ENCODE measurements at regions not wholly inside any gene's neighbourhood (a gene's known extent, or its start where the extent isn't known, plus 50 kb on each side); places are given as distances from the start of the nearest gene placed in this dataset.
"Not testable (repeated sequence)": the region's sequence is repeated elsewhere in the genome, so short reads cannot be mapped to it uniquely, and the experiment has no call there.

DNA sequence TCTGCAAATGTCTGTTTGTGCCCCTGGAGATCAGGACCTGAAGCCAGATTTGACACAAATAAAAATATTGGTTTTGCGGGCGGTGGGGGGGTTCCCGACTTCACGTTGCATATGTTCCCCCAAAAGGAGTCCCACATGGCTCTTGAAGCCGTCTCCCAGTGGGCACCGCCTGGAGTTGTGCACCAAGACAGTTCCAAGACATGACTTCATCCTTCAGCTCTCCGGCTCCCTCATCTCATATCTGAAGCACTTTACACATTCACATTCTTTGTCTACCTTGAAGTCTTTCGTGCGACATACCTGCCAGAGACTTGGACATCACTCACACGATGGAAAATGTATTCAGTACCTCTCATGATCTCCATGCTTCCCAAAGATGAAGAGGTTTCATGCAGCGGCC, 362.8 kb upstream of the FOXK1 start:
- Mint-ChIP-seq H3K9me3 (peaks cover 14% of the 10 kb centered on the region), H3K27ac (no peak overlapping the region), H3K4me1 (no peaks in the 10 kb centered on the region), H3K27me3 (no peaks in the 10 kb centered on the region), H3K36me3 (no peaks in the 10 kb centered on the region), H3K4me3 (no peak overlapping the region)
- ATAC-seq = no peak

GRCh38 chr7:4325732-4326131, 356.4 kb upstream of the FOXK1 start:
- H3K27me3 Mint-ChIP-seq = no peaks in the 10 kb centered on the region
- no peak overlapping the region for H3K27ac Mint-ChIP-seq
- no peaks in the 10 kb centered on the region for H3K4me1 Mint-ChIP-seq
- peaks cover 7% of the 10 kb centered on the region for H3K9me3 Mint-ChIP-seq
- H3K36me3 Mint-ChIP-seq = no peaks in the 10 kb centered on the region
- no peak for ATAC-seq
- no peak overlapping the region for H3K4me3 Mint-ChIP-seq

DNA sequence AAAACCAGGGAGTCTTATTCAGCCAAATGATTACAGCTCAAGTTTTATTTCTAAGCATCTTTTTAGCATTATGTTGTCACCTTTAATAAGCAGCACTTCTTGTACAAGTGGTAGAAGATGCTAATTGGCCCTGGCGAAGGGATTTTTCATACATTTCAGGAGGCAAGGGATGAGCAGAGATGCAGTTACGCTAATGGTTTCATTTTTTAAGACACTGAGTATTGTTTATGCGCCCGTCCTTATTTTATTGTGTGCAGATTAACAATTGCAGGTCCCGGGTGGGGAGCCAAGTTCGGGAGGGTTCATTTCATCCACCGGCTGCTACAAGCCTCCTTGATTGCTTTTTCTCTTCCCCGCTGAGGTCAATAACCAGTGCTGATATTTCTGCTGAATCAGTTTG, 350.4 kb upstream of the FOXK1 start:
- H3K9me3 Mint-ChIP-seq = no peaks in the 10 kb centered on the region
- no peak for ATAC-seq
- H3K27me3 Mint-ChIP-seq = no peaks in the 10 kb centered on the region
- H3K4me3 Mint-ChIP-seq = no peak overlapping the region
- H3K36me3 Mint-ChIP-seq = no peaks in the 10 kb centered on the region
- no peak overlapping the region for H3K27ac Mint-ChIP-seq
- H3K4me1 Mint-ChIP-seq = no peaks in the 10 kb centered on the region

GRCh38 chr7:4338556-4338955, 343.5 kb upstream of the FOXK1 start:
- H3K27me3 Mint-ChIP-seq = no peaks in the 10 kb centered on the region
- no peak overlapping the region for H3K4me3 Mint-ChIP-seq
- peaks cover 4% of the 10 kb centered on the region for H3K36me3 Mint-ChIP-seq
- no peak overlapping the region for H3K27ac Mint-ChIP-seq
- ATAC-seq = no peak
- no peaks in the 10 kb centered on the region for H3K4me1 Mint-ChIP-seq
- peaks cover 10% of the 10 kb centered on the region for H3K9me3 Mint-ChIP-seq

DNA sequence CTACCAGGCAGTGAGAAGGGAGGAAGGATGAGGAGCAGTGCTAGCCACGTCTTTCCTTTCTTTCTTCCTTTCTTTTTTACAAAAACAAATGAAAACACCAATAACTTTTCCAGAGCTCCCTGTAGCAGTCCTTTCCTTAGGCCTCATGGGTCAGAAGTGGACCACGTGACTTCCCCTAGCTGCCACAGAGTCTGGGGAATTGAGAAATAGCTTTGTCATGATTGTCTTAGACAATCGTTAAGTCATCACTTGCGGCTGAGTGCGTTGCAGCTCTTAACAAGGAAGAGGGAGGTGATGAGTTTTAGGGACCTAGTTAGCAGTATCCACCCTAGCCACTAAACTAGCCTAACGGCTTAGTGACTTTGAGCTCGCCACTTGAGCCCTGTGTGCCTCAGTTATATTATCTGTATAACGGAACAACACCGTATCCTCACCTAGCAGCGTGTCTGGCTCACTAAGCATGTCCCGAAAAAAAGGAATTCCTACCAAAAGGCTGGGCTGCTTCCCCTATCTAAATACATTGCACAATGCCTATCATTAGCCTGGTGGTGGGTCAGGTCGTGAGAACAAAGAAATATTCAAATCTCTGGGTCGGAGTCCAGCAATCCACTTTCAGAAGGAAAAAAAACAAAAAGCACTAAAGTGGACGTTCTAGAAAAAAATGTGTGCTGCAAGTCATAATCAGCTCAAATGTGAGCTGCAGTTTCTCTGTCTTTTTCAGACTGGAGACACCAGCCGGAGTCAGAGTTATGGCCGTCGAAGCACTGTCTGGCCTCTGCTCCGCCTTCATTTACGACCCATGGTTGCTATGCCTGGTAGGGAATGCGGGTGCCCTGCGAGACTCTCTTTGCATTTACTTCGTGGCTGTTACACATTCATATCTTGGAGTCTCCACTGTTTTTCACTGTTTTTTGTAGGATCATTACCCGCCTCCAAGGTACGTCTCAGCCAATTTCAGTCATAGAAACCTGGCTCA, 338.5 kb upstream of the FOXK1 start:
- no peak overlapping the region for H3K27ac Mint-ChIP-seq
- no peak overlapping the region for H3K4me3 Mint-ChIP-seq
- H3K4me1 Mint-ChIP-seq = no peaks in the 10 kb centered on the region
- ATAC-seq = no peak
- peaks cover 18% of the 10 kb centered on the region for H3K9me3 Mint-ChIP-seq
- peaks cover 4% of the 10 kb centered on the region for H3K36me3 Mint-ChIP-seq
- no peaks in the 10 kb centered on the region for H3K27me3 Mint-ChIP-seq

DNA sequence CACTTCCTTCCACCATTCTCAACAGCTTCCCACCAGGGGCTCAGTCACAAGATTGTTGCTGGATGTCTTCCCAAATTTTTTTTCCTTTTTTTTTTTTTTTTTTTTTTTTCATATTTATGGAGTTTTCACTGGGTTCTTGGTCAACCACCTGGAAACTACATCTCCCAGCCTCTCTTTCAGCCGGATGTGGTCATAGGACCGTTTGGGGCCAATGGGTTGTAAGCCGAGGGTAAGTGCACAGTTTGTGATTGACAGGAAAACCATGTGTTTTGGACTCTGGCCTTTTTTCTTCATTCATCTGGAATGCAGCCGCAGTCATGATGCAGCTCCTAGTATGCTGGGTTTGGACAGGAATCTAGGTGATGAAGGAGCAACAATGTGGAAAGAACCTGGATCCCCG, 337.1 kb upstream of the FOXK1 start:
- no peaks in the 10 kb centered on the region for H3K4me1 Mint-ChIP-seq
- ATAC-seq = no peak
- H3K4me3 Mint-ChIP-seq = no peak overlapping the region
- H3K36me3 Mint-ChIP-seq = peaks cover 4% of the 10 kb centered on the region
- H3K9me3 Mint-ChIP-seq = peaks cover 14% of the 10 kb centered on the region
- H3K27ac Mint-ChIP-seq = no peak overlapping the region
- H3K27me3 Mint-ChIP-seq = no peaks in the 10 kb centered on the region

DNA sequence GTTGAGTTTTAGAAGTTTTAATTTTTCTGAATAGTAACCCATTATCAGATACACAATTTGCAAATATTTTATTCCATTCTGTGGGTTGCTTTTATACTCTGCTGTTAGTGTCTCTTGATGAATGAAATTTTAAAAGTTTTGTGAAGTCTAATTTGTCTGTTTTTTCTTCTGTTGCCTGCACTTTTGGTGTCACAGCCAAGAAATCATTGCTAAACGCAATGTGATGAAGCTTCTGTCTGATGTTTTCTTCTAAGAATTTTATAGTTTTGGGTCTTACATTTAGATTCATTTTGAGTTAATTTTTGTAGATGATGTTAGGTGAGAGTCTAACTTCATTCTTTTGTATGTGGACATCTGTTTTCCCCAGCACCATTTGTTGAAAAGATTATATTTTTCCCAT, 330.0 kb upstream of the FOXK1 start:
- Mint-ChIP-seq H3K36me3 (no peaks in the 10 kb centered on the region), H3K27me3 (no peaks in the 10 kb centered on the region), H3K4me1 (no peaks in the 10 kb centered on the region), H3K27ac (no peak overlapping the region), H3K9me3 (peaks cover 15% of the 10 kb centered on the region), H3K4me3 (no peak overlapping the region)
- ATAC-seq = no peak

DNA sequence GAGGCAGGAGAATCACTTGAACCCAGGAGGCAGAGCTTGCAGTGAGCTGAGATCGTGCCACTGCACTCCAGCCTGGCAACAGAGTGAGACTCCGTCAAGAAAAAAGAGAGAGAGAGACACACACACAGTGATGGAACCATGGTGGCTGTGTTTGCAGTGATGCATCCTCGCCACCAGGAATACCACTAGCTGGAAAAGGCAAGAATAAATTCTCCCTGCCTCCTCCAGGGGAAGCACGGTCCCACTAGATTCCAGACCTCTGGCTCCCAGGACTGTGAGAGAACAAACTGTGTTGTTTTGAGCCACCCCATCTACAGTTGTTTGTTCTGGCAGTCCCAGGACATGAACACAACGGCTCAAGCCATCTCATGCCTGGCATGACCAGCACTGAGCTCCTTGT, 320.3 kb upstream of the FOXK1 start:
- Mint-ChIP-seq H3K27me3 (peaks cover 6% of the 10 kb centered on the region), H3K4me3 (no peak overlapping the region), H3K27ac (no peak overlapping the region), H3K4me1 (no peaks in the 10 kb centered on the region), H3K36me3 (no peaks in the 10 kb centered on the region), H3K9me3 (peaks cover 10% of the 10 kb centered on the region)
- no peak for ATAC-seq

- H3K27me3 Mint-ChIP-seq = peaks cover 5% of the 10 kb centered on the region
- ATAC-seq = no peak
- H3K4me3 Mint-ChIP-seq = no peak overlapping the region
- no peak overlapping the region for H3K27ac Mint-ChIP-seq
- peaks cover 9% of the 10 kb centered on the region for H3K9me3 Mint-ChIP-seq
- H3K36me3 Mint-ChIP-seq = no peaks in the 10 kb centered on the region
- no peaks in the 10 kb centered on the region for H3K4me1 Mint-ChIP-seq
These were observed 298.5 kb upstream of the FOXK1 start for GRCh38 chr7:4383584-4383983.

DNA sequence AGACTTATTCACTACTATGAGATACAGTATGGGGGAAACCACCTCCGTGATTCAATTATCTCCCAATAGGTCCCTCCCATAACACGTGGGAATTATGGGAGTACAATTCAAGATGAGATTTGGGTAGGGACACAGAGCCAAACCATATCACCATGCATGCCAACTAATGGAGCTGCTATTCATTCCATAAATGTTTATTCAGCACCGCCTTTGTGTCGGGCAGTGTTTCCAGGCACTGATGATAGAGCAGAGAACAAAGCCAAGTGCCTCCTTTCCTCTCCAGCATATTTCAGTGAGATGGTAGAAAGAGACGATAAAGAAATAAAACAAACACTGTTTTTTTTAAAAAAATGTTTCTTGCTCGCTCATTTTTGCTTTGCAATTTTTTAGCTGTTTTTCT, 295.9 kb upstream of the FOXK1 start:
- Mint-ChIP-seq H3K36me3 (peaks cover 4% of the 10 kb centered on the region), H3K9me3 (peaks cover 6% of the 10 kb centered on the region), H3K4me3 (no peak overlapping the region), H3K4me1 (no peaks in the 10 kb centered on the region), H3K27me3 (peaks cover 20% of the 10 kb centered on the region), H3K27ac (no peak overlapping the region)
- no peak for ATAC-seq

- not testable (repeated sequence) for H3K36me3 Mint-ChIP-seq, H3K4me1 Mint-ChIP-seq, H3K27ac Mint-ChIP-seq, H3K4me3 Mint-ChIP-seq, ATAC-seq
- Mint-ChIP-seq H3K9me3 (peaks cover 29% of the 10 kb centered on the region), H3K27me3 (peaks cover 31% of the 10 kb centered on the region)
These were observed 291.0 kb upstream of the FOXK1 start for GRCh38 chr7:4391103-4391502.

DNA sequence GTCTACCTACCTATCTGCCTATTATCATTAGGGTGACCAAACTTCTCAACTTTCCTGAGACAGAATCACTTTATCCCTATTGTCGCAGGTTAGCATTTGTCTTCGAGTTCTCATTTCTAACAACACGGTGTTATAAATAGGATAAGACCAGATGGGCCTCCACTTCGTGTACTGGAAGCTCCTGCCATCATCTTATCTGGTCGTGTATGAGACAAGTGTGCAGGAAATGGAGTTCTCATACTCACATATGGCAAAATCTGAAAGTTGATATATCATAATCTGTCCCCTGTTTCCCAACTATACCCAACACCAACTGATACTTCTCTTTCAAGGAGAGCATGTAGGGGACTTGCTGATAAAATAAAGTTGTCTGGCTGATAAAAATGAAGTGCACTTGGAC, 287.4 kb upstream of the FOXK1 start:
- Mint-ChIP-seq H3K4me1 (no peaks in the 10 kb centered on the region), H3K27me3 (peaks cover 18% of the 10 kb centered on the region)
- ATAC-seq = no peak

DNA sequence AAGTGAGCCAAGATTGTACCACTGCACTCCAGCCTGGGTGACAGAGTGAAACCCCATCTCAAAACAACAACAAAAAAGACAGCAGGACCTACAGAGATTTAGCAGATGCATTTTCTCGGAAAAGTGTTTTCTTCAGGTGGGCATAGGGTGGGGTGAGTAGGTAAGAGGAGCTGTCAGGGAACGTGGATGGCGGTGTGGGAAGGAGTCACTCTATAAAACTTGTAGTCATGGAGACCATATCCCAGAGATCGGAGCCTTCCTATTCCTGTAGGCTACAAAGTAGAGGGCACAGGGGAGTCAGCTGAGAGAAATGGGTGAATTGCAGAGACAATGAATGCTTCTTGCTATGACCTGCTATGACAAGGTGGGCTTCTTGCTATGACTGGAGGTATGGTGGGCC, 283.0 kb upstream of the FOXK1 start:
- Mint-ChIP-seq H3K27me3 (no peaks in the 10 kb centered on the region), H3K9me3 (peaks cover 29% of the 10 kb centered on the region), H3K4me3 (no peak overlapping the region), H3K27ac (no peak overlapping the region), H3K36me3 (no peaks in the 10 kb centered on the region), H3K4me1 (no peaks in the 10 kb centered on the region)
- no peak for ATAC-seq

More for the DNA sequence above, 287.4 kb upstream of the FOXK1 start:
- no peak overlapping the region for H3K27ac Mint-ChIP-seq
- peaks cover 8% of the 10 kb centered on the region for H3K36me3 Mint-ChIP-seq
- peaks cover 26% of the 10 kb centered on the region for H3K9me3 Mint-ChIP-seq
- H3K4me3 Mint-ChIP-seq = no peak overlapping the region

- H3K9me3 Mint-ChIP-seq = peaks cover 28% of the 10 kb centered on the region
- H3K27me3 Mint-ChIP-seq = no peaks in the 10 kb centered on the region
- ATAC-seq = no peak
- no peaks in the 10 kb centered on the region for H3K36me3 Mint-ChIP-seq
- H3K4me1 Mint-ChIP-seq = no peaks in the 10 kb centered on the region
- no peak overlapping the region for H3K27ac Mint-ChIP-seq
- no peak overlapping the region for H3K4me3 Mint-ChIP-seq
These were observed 282.5 kb upstream of the FOXK1 start for GRCh38 chr7:4399596-4399995.

DNA sequence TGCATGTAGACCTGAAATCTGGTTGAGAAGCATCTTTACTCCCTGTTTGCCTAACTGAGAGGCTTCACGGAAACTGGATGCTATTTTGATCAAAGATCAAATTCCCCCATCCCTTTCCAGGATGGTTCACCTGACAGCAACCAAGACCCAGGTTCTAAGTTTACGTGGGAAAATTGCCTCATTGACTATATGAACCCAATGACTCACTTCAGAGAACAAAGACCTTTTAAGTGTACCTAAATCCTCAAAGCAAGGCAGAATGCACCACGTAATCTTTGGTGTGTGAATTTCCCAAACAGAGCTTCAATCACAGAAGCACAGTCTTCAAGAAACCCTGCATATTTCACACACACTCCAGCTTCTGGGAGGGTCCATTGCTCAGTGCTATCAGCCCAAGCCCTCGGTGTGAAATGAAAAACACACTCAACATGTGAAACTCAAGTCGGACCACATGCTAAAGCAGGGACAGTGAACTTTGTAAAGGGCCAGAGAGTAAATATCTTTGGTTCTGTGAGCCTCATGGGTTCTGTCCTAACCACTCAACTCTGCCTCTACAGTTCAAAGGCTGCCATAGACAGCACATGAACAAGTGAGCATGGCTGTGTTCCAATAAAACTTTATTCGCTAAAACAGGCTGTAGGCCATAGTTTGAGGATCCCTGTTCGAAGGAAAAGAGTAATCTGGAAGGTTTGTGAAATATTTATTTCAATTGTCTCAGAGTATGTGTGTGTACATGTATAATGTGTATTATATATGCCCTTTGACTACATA, 275.6 kb upstream of the FOXK1 start:
- H3K27ac Mint-ChIP-seq = no peak overlapping the region
- peaks cover 23% of the 10 kb centered on the region for H3K9me3 Mint-ChIP-seq
- peaks cover 21% of the 10 kb centered on the region for H3K27me3 Mint-ChIP-seq
- no peaks in the 10 kb centered on the region for H3K36me3 Mint-ChIP-seq
- no peak for ATAC-seq
- H3K4me3 Mint-ChIP-seq = no peak overlapping the region
- no peaks in the 10 kb centered on the region for H3K4me1 Mint-ChIP-seq

DNA sequence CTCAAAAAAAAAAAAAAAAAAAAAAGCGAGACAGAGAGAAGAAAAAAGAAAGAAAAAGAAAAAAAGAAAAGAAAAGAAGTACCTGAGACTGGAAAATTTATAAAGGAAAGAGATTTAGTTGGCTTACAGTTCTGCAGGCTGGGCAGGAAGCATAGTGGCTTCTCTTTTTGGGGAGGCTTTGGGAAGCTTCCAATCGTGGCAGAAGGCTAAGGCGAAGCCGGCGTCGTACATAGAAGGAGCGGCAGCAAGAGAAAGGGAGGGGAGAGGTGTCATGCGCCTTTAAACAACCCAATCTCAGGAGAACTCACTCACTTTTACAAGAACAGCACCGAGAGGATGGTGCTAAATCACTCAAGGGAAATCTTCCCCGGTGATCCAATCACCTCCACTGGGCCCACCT, 272.1 kb upstream of the FOXK1 start:
- H3K4me1 Mint-ChIP-seq = no peaks in the 10 kb centered on the region
- no peak for ATAC-seq
- no peaks in the 10 kb centered on the region for H3K36me3 Mint-ChIP-seq
- no peak overlapping the region for H3K4me3 Mint-ChIP-seq
- peaks cover 21% of the 10 kb centered on the region for H3K27me3 Mint-ChIP-seq
- peaks cover 13% of the 10 kb centered on the region for H3K9me3 Mint-ChIP-seq
- H3K27ac Mint-ChIP-seq = no peak overlapping the region
